ENCODE measurements at regions not wholly inside any gene's neighbourhood (a gene's known extent, or its start where the extent isn't known, plus 50 kb on each side); places are given as distances from the start of the nearest gene placed in this dataset.

GRCh38 chr12:4828176-4828575 lies 81.5 kb upstream of the KCNA1 start:
- Histone ChIP-seq H3K79me2 (replicated peaks; ENCODE audit: insufficient read depth) (no peaks in the 10 kb centered on the region), H3K27ac (ENCODE audit: low read depth) (no peak overlapping the region), H3K4me3 (no peak overlapping the region), H3K27me3 (ENCODE audit: insufficient read depth) (no peaks in the 10 kb centered on the region), H3K4me2 (no peak overlapping the region), H3K36me3 (ENCODE audit: insufficient read depth) (peaks cover 5% of the 10 kb centered on the region; the same call in 1 of the 2 replicates), H4K20me1 (replicated peaks; ENCODE audit: insufficient read depth) (no peaks in the 10 kb centered on the region; the same call in none of the 2 replicates), H3F3A (replicated peaks; ENCODE audit: low read depth) (no peaks in the 10 kb centered on the region), H3K9me2 (ENCODE audit: insufficient read depth) (no peaks in the 10 kb centered on the region), H3K4me1 (ENCODE audit: insufficient read depth) (no peaks in the 10 kb centered on the region; the same call in 1 of the 2 replicates), H2AFZ (no peak overlapping the region)
- peaks cover 6% of the 10 kb centered on the region for H3K4me1 Mint-ChIP-seq
- peaks cover 7% of the 10 kb centered on the region for H3K27me3 Mint-ChIP-seq (ENCODE audit: insufficient read depth, low read depth, poor library complexity)
- ATAC-seq, result no peak
- DNase-seq (ENCODE audit: low spot score), result no peak
- no peak overlapping the region for H3K27ac Mint-ChIP-seq
- H3K36me3 Mint-ChIP-seq (ENCODE audit: low read depth), result no peaks in the 10 kb centered on the region; the same call in 2 of the 3 replicates
- no peaks in the 10 kb centered on the region; the same call in 2 of the 3 replicates for H3K9me3 Mint-ChIP-seq
- H3K4me3 Mint-ChIP-seq, result no peak overlapping the region
- TF ChIP-seq CREB1 (CRISPR knock-in tag; IDR thresholded peaks at IDR 0.05; ENCODE audit: low read depth) (no peak), ZNF462 (CRISPR knock-in tag; IDR thresholded peaks at IDR 0.05) (no peak), ZNF331 (CRISPR knock-in tag; IDR thresholded peaks at IDR 0.05; ENCODE audit: low read depth) (no peak), ZNF114 (CRISPR knock-in tag; IDR thresholded peaks at IDR 0.05) (no peak), POLR2AphosphoS5 (IDR thresholded peaks at IDR 0.05; ENCODE audit: low read depth) (no peak), CTCF (conservative IDR thresholded peaks at IDR 0.05; ENCODE audit: low read depth in 2 of 2) (no peak)

Data from GM23338 (cell line).